H1 (cell line): ENCODE measurements at regions not wholly inside any gene's neighbourhood (a gene's known extent, or its start where the extent isn't known, plus 50 kb on each side); places are given as distances from the start of the nearest gene placed in this dataset.

Source experiments
- CTCF ChIA-PET: fragments of 300-600 bp; sonication (Branson Sonifier 250); formaldehyde crosslinking; loops from one replicate; lab custom pipeline; 2021; ENCODE audit not compliant: partially characterized antibody; lab: Charles Lee
- POLR2A ChIA-PET: fragments of 300-600 bp; sonication (Branson Sonifier 250); formaldehyde crosslinking; loops from one replicate; lab custom pipeline; 2021; ENCODE audit warnings: inconsistent platforms; ENCODE audit not compliant: partially characterized antibody; lab: Charles Lee
- DNase-seq, 2 experiments: peaks; one replicate each; pipeline versions ENCODE4 v3.0.0 to v3.0.0-alpha.2; 2010 to 2022; ENCODE audit warnings: low spot score in 2 of 2, low read depth in 1 of 2, mixed read lengths in 1 of 2
- FAIRE-seq: peaks from 2 replicates; lab custom pipeline; 2011; peaks lifted over from hg19 to GRCh38; lab: Jason Lieb, UNC
- H2AFZ ChIP-seq: 2 replicates; pipeline ENCODE4 v1.8.1; 2012; ENCODE audit warnings: low read length, inconsistent platforms
- H2AK5ac ChIP-seq: 2 replicates; pipeline ENCODE4 v1.6.1; 2013; ENCODE audit warnings: low read depth, low read length
- H2BK120ac ChIP-seq: replicated peaks from 2 replicates; pipeline ENCODE3; 2013; ENCODE audit warnings: low read depth, low read length, inconsistent platforms
- H2BK12ac ChIP-seq: 2 replicates; pipeline ENCODE4 v1.6.1; 2013; ENCODE audit warnings: low read depth, low read length
- H2BK15ac ChIP-seq: 2 replicates; pipeline ENCODE4 v1.6.1; 2013; ENCODE audit warnings: low read length
- H2BK20ac ChIP-seq: 2 replicates; pipeline ENCODE4 v1.6.1; 2013; ENCODE audit warnings: low read length
- H2BK5ac ChIP-seq: 2 replicates; pipeline ENCODE4 v1.6.1; 2013; ENCODE audit warnings: low read depth, low read length
- H3K14ac ChIP-seq: 2 replicates; pipeline ENCODE4 v1.6.1; 2013; ENCODE audit warnings: inconsistent platforms; ENCODE audit not compliant: insufficient read length
- H3K18ac ChIP-seq: 2 replicates; pipeline ENCODE4 v1.6.1; 2013; ENCODE audit warnings: low read length; ENCODE audit errors: extremely low read depth
- H3K23ac ChIP-seq: 2 replicates; pipeline ENCODE4 v1.6.1; 2013; ENCODE audit warnings: inconsistent platforms; ENCODE audit not compliant: insufficient read length
- H3K23me2 ChIP-seq: 2 replicates; pipeline ENCODE4 v1.6.1; 2013; ENCODE audit warnings: low read depth, low read length
- H3K27ac ChIP-seq: 2 replicates; pipeline ENCODE4 v1.6.1; 2011; ENCODE audit warnings: low read depth, low read length, inconsistent platforms
- H3K27me3 ChIP-seq, 4 experiments: replicated peaks in 1 of 4; 1 replicate in 1 of 4; 2 replicates in 3 of 4; pipeline versions ENCODE4 v1.6.1 to v1.8.1; 2011 to 2013; ENCODE audit warnings: low read length in 3 of 4, mild to moderate bottlenecking in 3 of 4, inconsistent platforms in 2 of 4, mixed read lengths in 2 of 4, moderate library complexity in 1 of 4; ENCODE audit not compliant: control insufficient read depth in 3 of 4, insufficient read depth in 3 of 4; ENCODE audit errors: extremely low read depth in 1 of 4
- H3K36me3 ChIP-seq, 4 experiments: 2 replicates each; pipeline versions ENCODE4 v1.6.1 to v1.8.1; 2011 to 2013; ENCODE audit warnings: mild to moderate bottlenecking in 4 of 4, low read length in 3 of 4, moderate library complexity in 2 of 4, control low read depth in 1 of 4, inconsistent platforms in 1 of 4; ENCODE audit not compliant: insufficient read depth in 4 of 4, control insufficient read depth in 2 of 4
- H3K4ac ChIP-seq: replicated peaks from 2 replicates; pipeline ENCODE3; 2013; ENCODE audit warnings: low read length, low read depth, mixed read lengths, inconsistent platforms; ENCODE audit not compliant: insufficient read length
- H3K4me1 ChIP-seq, 4 experiments: replicated peaks in 1 of 4; 1 replicate in 1 of 4; 2 replicates in 3 of 4; pipeline versions ENCODE4 v1.6.1 to v1.8.1; 2011 to 2013; ENCODE audit warnings: low read length in 3 of 4, inconsistent platforms in 2 of 4, mixed read lengths in 1 of 4; ENCODE audit not compliant: insufficient read depth in 4 of 4, control insufficient read depth in 3 of 4
- H3K4me2 ChIP-seq, 2 experiments: 2 replicates each; pipeline versions ENCODE4 v1.6.1 to v1.8.1; 2011 to 2013; ENCODE audit warnings: low read depth in 2 of 2, low read length in 2 of 2, control low read depth in 1 of 2, inconsistent platforms in 1 of 2, mild to moderate bottlenecking in 1 of 2; ENCODE audit not compliant: insufficient read depth in 1 of 2
- H3K4me3 ChIP-seq, 4 experiments: fragments of 200-600, 300-600 bp in 1 of 4; sonication (generic), shearing (Covaris generic), sonication (Bioruptor Twin) in 1 of 4; 2 replicates each; pipeline versions ENCODE4 v1.5.1 to v1.8.1; 2011 to 2016; ENCODE audit warnings: low read length in 4 of 4, low read depth in 3 of 4, control low read depth in 2 of 4, inconsistent platforms in 2 of 4, mild to moderate bottlenecking in 2 of 4, mixed read lengths in 1 of 4, moderate library complexity in 1 of 4; ENCODE audit not compliant: insufficient read depth in 2 of 4; ENCODE audit errors: extremely low read depth in 1 of 4
- H3K56ac ChIP-seq: replicated peaks from 2 replicates; pipeline ENCODE3; 2013; ENCODE audit warnings: low read depth, mild to moderate bottlenecking, mixed read lengths, low read length, inconsistent platforms; ENCODE audit not compliant: insufficient read length
- H3K79me1 ChIP-seq: 2 replicates; pipeline ENCODE4 v1.6.1; 2013; ENCODE audit warnings: low read depth, low read length, control low read depth
- H3K79me2 ChIP-seq, 2 experiments: 2 replicates each; pipeline versions ENCODE4 v1.6.1 to v1.8.1; 2012 to 2013; ENCODE audit warnings: low read length in 2 of 2, mild to moderate bottlenecking in 2 of 2, inconsistent platforms in 1 of 2; ENCODE audit not compliant: insufficient read depth in 2 of 2, control insufficient read depth in 1 of 2
- H3K9ac ChIP-seq, 4 experiments: replicated peaks in 1 of 4; 1 replicate in 1 of 4; 2 replicates in 3 of 4; pipeline versions ENCODE4 v1.6.1 to v1.8.1; 2011 to 2013; ENCODE audit warnings: low read depth in 3 of 4, low read length in 3 of 4, control low read depth in 2 of 4, mild to moderate bottlenecking in 2 of 4, moderate library complexity in 2 of 4, inconsistent platforms in 1 of 4; ENCODE audit errors: extremely low read depth in 1 of 4
- H3K9me3 ChIP-seq, 2 experiments: 2 replicates each; pipeline versions ENCODE4 v1.6.1 to v1.8.1; 2012 to 2013; ENCODE audit warnings: mild to moderate bottlenecking in 2 of 2, moderate library complexity in 2 of 2, control low read depth in 1 of 2, inconsistent platforms in 1 of 2, low read depth in 1 of 2, low read length in 1 of 2, mixed read lengths in 1 of 2; ENCODE audit not compliant: insufficient read depth in 2 of 2
- H4K20me1 ChIP-seq, 2 experiments: replicated peaks in 1 of 2; 2 replicates each; pipeline versions ENCODE3 to v1.8.1; 2011 to 2013; ENCODE audit warnings: inconsistent platforms in 2 of 2, low read length in 2 of 2, mild to moderate bottlenecking in 1 of 2; ENCODE audit not compliant: insufficient read depth in 2 of 2, control insufficient read depth in 1 of 2
- H4K5ac ChIP-seq: 2 replicates; pipeline ENCODE4 v1.6.1; 2013; ENCODE audit warnings: low read length, low read depth, mixed read lengths, inconsistent platforms; ENCODE audit not compliant: insufficient read length
- H4K8ac ChIP-seq: 2 replicates; pipeline ENCODE4 v1.8.0; 2013; ENCODE audit warnings: mild to moderate bottlenecking, moderate library complexity, low read length, inconsistent platforms; ENCODE audit not compliant: insufficient read depth; ENCODE audit errors: extremely low read depth
- H4K91ac ChIP-seq: replicated peaks from 2 replicates; pipeline ENCODE3; 2013; ENCODE audit warnings: low read length, mixed read lengths, inconsistent platforms; ENCODE audit not compliant: insufficient read length
- CBX5 ChIP-seq: fragments of 300-800, 300-1000 bp; sonication (generic); IDR thresholded peaks from 2 replicates; pipeline ENCODE4 v1.7.1; 2016; ENCODE audit warnings: antibody characterized with exemption, low read length, low read depth
- CEBPB ChIP-seq: IDR thresholded peaks from 2 replicates; pipeline ENCODE4 v1.6.1; 2012; ENCODE audit warnings: low read depth, low read length
- JUND ChIP-seq: IDR thresholded peaks from 2 replicates; pipeline ENCODE4 v1.6.1; 2011; ENCODE audit warnings: mild to moderate bottlenecking, improper control_type of control experiment, low read length
- POLR2AphosphoS5 ChIP-seq: IDR thresholded peaks from 2 replicates; pipeline ENCODE4 v1.6.1; 2011; ENCODE audit warnings: low read depth, low read length
- RBBP5 ChIP-seq: IDR thresholded peaks from 2 replicates; pipeline ENCODE4 v1.7.1; 2012; ENCODE audit warnings: low read depth, mild to moderate bottlenecking, inconsistent platforms, low read length, moderate library complexity, borderline replicate concordance
- SIX5 ChIP-seq: IDR thresholded peaks from 2 replicates; pipeline ENCODE4 v1.6.1; 2011; ENCODE audit warnings: mild to moderate bottlenecking, low read depth, low read length
- TAF1 ChIP-seq: IDR thresholded peaks from 2 replicates; pipeline ENCODE4 v1.6.1; 2011; ENCODE audit warnings: mild to moderate bottlenecking, low read depth, low read length
- WGBS, 2 experiments: shearing (Covaris generic) in 1 of 2; methylation state at CpG; one replicate each; pipeline versions ENCODE4 v1.1.6 to v1.1.7; 2013 to 2015; ENCODE audit warnings: low lambda C conversion rate in 2 of 2, mixed read lengths in 2 of 2, inconsistent platforms in 1 of 2, low coverage in 1 of 2, missing lambda C conversion rate in 1 of 2; ENCODE audit not compliant: insufficient replicate concordance in 2 of 2, insufficient coverage in 1 of 2, insufficient read length in 1 of 2; ENCODE audit errors: extremely low coverage in 1 of 2, missing lambda C conversion rate in 1 of 2; 5-methylcytosine and 5-hydroxymethylcytosine counted together
- TF ChIP-seq, protein P1 (sequence below): IDR thresholded peaks from 2 replicates; pipeline ENCODE4 v1.6.1; 2012; ENCODE audit warnings: inconsistent platforms
- TF ChIP-seq, protein P2 (sequence below): IDR thresholded peaks from 2 replicates; pipeline ENCODE4 v1.6.1; 2011; ENCODE audit warnings: low read depth, mild to moderate bottlenecking, low read length; ENCODE audit not compliant: insufficient read depth

- Histone ChIP-seq H3K79me2 (no peaks in the 10 kb centered on the region), H3K4ac (no peak overlapping the region), H3K56ac (no peak overlapping the region), H2AK5ac (no peak overlapping the region), H3K36me3 (no peaks in the 10 kb centered on the region), H3K9ac (no peak overlapping the region), H3K14ac (no peak overlapping the region), H2BK15ac (no peak overlapping the region), H3K79me1 (no peaks in the 10 kb centered on the region), H4K5ac (no peak overlapping the region)
- FAIRE-seq (no peak), DNase-seq (no peak)
- POLR2A ChIA-PET = no interaction called here
- TF ChIP-seq POLR2AphosphoS5 = no peak
- TF ChIP-seq, protein P1, sequence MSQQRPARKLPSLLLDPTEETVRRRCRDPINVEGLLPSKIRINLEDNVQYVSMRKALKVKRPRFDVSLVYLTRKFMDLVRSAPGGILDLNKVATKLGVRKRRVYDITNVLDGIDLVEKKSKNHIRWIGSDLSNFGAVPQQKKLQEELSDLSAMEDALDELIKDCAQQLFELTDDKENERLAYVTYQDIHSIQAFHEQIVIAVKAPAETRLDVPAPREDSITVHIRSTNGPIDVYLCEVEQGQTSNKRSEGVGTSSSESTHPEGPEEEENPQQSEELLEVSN = no peak
- TF ChIP-seq JUND = no peak
- TF ChIP-seq CEBPB = no peak
- TF ChIP-seq RBBP5 = no peak
- TF ChIP-seq TAF1 = no peak
- TF ChIP-seq, protein P2, sequence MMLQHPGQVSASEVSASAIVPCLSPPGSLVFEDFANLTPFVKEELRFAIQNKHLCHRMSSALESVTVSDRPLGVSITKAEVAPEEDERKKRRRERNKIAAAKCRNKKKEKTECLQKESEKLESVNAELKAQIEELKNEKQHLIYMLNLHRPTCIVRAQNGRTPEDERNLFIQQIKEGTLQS = no peak
- no peak for TF ChIP-seq SIX5
- no peak for TF ChIP-seq CBX5
- TF ChIP-seq, all 59 proteins: peak for 0
- Histone ChIP-seq H2BK5ac (no peak overlapping the region), H4K8ac (no peak overlapping the region), H3K4me2 (no peak overlapping the region), H2AFZ (no peak overlapping the region), H4K91ac (no peak overlapping the region), H3K23me2 (no peaks in the 10 kb centered on the region), H2BK20ac (no peak overlapping the region), H3K27ac (no peak overlapping the region), H2BK120ac (no peak overlapping the region), H4K20me1 (no peaks in the 10 kb centered on the region), H3K4me3 (no peak overlapping the region), H3K23ac (no peak overlapping the region), H3K9me3 (no peaks in the 10 kb centered on the region), H3K4me1 (no peaks in the 10 kb centered on the region), H3K27me3 (no peaks in the 10 kb centered on the region), H2BK12ac (no peak overlapping the region), H3K18ac (no peak overlapping the region)
- 87% methylated on average over 2 of the region's 2 CpGs; no CpG with 5 or more reads in 1 of the 2 experiments for WGBS, 2 experiments
- CTCF ChIA-PET = interaction anchor here (0.7 to 0.8 kb wide), 2 partner anchors 25 to 166 kb away, joined by 3 read pairs; no protein-coding TSS in a partner anchor
Observed at GRCh38 chr2:221347471-221347870, 224.6 kb downstream of the EPHA4 start.
